GM19025 (cell line): ENCODE measurements at regions not wholly inside any gene's neighbourhood (a gene's known extent, or its start where the extent isn't known, plus 50 kb on each side); places are given as distances from the start of the nearest gene placed in this dataset.

Experiments
- ATAC-seq: cut with Tn5 transposase; IDR thresholded peaks from one replicate; pipeline ENCODE4 v1.9.1; 2021; ENCODE audit warnings: mild to moderate bottlenecking, low read depth, moderate library complexity; ENCODE audit not compliant: unreplicated experiment

- no peak for ATAC-seq
Observed at GRCh38 chr1:94650301-94650700, 108.7 kb upstream of the F3 start.

- ATAC-seq = no peak
Observed at GRCh38 chr1:94648225-94649007, 106.9 kb upstream of the F3 start.

DNA sequence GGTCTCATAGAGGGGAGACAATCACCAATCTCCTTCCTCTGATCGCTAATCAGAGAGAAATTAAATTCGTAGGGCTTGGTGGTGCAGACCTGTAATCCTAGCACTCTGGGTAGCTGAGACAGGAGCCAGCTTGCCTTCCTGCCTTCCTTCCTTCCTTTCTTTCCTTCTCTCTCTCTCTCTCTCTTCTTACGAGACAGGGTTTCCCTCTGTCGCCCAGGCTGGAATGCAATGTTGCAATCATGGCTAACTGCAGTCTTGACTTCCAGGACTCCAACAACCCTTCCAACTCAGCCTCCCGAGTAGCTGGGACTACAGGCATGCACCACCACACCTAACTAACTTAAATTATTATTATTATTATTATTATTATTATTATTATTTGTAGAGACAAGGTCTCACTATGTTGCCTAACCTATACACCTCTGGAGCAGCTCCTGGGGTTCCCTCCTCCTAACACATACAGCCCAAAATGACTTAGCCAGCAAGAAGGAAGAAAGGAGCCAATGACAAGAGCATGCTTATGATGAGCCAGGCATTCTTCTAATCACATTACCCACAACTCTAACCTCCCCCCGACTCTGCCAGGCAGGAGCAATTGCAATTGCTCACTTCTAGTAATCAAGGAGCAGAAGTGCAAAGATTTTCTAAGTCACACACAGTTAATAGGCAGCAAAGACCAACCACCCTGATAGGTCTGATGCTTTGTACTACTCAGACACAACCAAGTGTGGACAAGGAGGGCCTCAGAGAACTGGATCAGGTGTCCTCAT is 105.4 kb upstream of the F3 start:
- ATAC-seq = no peak

DNA sequence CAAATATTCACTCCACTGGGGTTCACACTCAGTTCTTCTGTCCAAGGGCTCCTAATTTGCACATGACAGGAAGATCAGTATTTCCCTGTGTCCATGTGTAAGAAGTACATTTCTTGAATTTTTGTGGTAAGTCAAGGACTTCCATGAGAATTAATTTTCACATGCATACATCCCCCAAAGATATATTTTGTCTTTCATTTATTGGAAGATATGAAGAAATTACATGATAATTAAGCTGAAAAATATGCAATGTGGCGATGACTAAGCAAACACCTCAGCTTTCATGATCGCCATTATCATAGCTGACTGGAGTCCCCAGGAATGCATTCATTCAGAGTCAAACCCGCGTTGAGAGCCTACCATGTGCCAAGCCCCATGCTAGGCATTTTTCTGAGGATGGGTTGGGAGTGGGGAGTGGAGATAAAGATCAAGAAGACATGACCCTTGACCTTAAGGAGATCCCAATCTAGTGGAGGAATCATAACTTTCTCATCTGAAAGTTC is 104.6 kb upstream of the F3 start:
- no peak for ATAC-seq

DNA sequence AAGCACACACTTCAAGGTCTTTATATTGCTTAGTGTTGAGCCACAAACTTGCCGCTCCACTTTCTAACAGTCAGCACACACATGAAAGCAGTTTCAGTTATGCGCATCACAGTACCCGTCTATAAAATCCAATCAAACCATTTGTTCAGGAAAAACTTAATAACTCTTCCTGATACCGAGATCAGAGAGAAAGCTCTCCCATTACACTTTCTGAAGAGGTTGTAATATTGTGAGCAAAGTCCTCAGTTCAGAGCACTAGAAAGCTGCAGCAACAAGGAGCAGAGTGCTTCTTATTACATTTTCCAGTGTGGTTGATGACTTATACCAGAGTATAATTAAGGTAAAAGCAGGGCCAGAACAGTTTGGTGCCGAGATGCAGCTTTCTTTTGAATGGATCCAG is 102.8 kb upstream of the F3 start:
- no peak for ATAC-seq

- no peak for ATAC-seq
Observed at GRCh38 chr1:94643819-94644218, 102.3 kb upstream of the F3 start.

GRCh38 chr1:94642617-94643321 is 101.2 kb upstream of the F3 start:
- ATAC-seq = no peak

DNA sequence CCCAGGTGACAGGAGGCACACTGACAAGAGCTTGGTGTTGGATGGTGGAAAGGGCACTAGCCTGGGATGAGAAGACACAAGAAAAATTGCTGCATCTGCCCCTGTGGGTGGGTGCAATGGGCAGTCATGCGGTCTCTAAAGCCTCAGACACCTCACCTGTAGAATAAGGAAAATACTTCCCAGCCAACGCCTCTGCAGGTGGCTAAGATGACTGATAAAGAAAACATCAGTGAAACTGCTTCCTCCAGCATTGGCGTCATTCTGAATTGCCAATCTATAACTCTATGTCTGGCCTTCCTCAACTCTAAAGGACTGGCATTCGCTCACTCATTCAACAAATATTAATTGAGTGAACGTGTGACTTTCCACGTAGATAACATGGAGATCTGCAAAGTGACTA is 100.4 kb upstream of the F3 start:
- no peak for ATAC-seq

DNA sequence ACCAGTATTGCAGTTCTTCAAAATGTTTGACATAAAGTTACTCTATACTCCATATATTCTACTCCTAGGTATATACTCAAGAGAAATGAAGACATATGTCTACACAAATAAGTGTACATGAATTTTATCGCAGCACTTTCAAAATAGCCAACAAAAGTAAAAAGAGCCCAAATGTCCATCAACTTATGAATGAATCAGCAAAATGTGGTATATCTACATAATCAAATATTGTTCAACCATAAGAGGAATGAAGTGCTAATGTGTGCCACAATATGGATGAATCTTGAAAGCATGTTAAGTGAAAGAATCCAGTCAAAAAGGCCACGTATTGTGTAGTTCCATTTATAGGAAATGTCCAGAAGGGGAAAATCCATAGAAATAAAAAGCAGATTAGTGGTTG is 98.6 kb upstream of the F3 start:
- ATAC-seq = no peak

DNA sequence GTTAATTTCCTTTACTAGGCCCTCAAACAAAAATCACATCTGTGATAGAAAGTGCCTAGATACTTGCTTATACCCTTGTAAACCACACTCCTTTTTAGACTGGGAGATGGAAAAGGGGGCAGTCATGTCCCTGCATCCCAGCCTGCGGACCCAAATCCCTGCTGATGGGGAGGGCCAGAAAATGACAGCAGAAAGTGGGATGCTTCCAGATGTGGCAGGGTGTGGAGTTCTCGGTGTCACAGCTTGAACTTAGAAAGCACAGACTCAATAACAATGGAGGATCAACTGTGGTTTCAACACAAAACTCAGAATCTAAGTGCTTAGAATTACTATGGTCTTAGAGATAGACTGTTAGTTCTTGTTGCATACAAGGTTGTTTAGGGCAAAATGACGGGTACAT is 95.6 kb upstream of the F3 start:
- ATAC-seq = no peak

- no peak for ATAC-seq
Observed at GRCh38 chr1:94636624-94637023, 95.1 kb upstream of the F3 start.

DNA sequence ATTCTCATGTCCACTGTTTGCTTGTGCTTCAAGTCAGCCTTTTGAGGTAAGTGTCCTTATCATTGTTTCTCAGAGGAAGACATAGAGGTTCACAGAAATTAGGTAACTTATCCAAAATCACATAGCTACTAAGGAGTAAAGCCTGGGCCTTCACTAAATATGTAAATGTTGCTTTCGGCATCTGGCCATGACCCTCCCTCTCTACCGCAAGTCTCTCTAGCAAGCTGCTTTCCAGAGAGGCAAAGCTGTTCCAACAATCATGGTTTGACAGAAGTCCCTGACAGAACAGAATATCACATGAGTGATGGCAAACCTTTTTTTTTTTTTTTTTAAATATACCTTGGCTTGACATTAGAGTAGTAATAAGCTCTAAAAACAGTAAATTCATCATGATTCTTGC is 94.5 kb upstream of the F3 start:
- ATAC-seq = no peak

- no peak for ATAC-seq
Observed at GRCh38 chr1:94634977-94635416, 93.4 kb upstream of the F3 start.

DNA sequence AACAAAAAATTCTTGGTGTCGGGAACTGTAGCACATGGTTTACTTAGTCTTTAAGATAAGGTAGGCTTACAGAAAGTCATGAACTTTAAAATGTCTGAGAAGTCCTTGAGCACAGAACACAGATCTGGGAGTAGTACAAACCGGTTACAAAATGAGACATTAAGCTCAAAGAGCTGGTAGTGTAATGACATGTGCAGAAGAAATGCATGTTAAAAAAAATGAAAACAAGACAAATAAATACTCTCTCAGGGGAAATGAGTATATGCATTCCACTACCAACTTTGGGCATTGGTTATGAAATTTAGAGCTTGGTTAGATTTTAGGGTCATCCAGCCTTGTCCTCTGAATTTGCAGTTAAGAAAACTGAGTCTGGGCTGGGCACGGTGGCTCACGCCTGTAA is 91.5 kb upstream of the F3 start:
- ATAC-seq = no peak

DNA sequence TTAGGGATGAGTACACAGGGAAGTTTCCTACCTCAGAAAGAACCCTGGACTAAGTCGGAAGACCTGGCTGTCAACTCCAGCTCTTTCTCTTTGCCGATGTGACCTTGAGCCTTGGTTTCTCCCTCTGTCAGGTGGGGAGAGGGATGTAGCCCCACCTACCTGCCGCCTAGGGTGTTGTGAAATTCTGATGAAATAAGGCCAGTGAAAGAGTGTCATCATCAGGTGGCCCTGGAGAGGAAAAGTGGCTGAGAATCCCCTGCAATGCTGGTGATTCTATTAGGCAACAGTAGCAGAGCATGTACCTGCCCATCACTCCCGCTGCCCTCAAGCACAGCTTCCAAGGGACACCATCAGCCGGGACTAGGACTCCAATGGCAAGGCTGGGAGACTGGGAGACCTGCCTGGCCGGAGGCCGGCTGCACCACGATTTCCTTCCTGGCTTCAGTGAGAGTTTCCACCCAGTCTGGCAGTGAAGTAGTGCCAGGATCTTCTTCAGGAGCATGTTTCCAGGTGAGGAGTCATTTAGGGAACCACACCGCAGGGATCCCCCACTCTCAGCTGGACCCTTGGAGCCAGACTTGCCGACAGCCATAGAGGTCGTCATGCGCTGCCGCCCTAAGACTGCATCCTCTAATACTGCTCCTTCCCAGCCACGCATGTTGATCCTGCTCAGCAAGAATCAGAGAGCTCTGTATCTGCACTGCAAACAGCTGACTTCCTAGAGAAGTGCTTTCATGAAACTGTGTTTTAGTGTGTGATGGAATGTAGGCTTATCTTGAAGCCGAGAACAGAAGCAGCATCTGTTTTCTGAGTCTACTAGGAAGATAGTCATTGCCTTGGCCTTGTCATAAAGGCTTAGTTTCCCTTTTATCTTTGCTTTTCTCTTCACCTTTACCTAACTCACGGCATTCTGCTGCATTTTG is 88.0 kb upstream of the F3 start:
- no peak for ATAC-seq

DNA sequence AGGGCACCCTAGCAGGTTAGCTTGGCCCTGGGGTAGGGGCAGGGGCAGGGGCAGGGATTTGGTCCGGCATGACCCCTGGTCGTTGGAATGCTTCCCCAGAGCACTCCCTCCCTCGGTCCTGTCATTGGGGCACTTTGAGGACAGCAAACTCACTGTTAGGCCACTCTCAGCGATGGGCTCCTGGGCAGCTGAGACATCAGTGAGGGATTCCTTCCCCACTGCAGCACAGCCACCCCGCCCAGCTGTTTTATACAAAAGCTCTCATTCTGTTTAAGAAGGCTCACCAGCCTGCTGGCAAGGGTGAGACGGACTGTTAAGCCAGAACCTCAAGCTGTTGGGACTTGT is 86.9 kb upstream of the F3 start:
- no peak for ATAC-seq

DNA sequence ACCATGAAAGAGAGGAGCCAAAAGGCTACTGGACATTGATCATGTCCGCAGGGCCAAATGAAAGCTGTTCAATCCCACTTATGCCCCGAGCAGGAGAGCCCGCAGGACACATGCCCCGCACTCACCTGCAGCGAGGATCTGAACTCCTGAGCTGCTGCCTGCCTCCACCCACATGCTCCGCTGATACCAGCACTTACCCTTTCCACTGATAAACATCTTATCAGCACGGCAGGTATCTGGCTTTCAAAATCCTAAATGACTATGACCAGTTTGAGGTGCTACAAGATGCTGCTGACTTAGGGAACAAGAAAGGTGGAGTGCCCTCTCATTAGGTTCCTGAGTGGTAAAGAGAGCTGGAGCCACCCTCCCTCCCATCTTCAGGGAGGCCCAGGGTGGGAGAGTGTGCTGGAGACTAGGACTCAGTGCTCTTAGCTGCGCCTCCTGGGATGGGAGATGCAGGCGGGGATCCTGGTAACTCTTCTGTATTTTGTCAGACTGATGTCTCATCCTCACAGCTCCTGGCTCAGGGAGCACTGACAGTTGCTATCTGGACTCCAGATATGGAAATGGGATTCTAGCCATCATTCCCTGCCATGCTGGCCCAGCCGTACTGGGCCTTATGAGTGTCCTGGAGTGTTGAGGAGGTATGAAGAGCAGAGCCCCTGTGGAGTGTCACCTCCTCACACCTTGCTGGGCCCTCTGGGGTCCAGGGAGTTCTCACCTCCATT is 86.4 kb upstream of the F3 start:
- no peak for ATAC-seq

GRCh38 chr1:94624203-94624602 is 82.6 kb upstream of the F3 start:
- ATAC-seq = no peak

- ATAC-seq = no peak
Observed at GRCh38 chr1:94623560-94624148, 82.1 kb upstream of the F3 start.
